Motor neuron (in vitro differentiated cells): ENCODE measurements at regions not wholly inside any gene's neighbourhood (a gene's known extent, or its start where the extent isn't known, plus 50 kb on each side); places are given as distances from the start of the nearest gene placed in this dataset.
"Not testable (repeated sequence)": the region's sequence is repeated elsewhere in the genome, so short reads cannot be mapped to it uniquely, and the experiment has no call there.

Source experiments
- ATAC-seq, 8 experiments: fragments of 200-7000 bp; cut with Tn5 transposase; replicated peaks in 6 of 8; 2 replicates each; pipeline ENCODE4 v1.8.0; 2021; ENCODE audit warnings: mild to moderate bottlenecking in 8 of 8, moderate library complexity in 8 of 8
- H3K27ac ChIP-seq, 2 donors: fragments of 250-450 bp; sonication (Bioruptor Pico); 2 replicates each; pipeline ENCODE4 v1.9.0; 2021; ENCODE audit warnings: antibody characterized with exemption in 2 of 2, mild to moderate bottlenecking in 2 of 2, moderate library complexity in 1 of 2
- H3K4me1 ChIP-seq, 2 donors: fragments of 250-450 bp; sonication (Bioruptor Pico); replicated peaks in 1 of 2; 2 replicates each; pipeline ENCODE4 v1.6.1; 2021; ENCODE audit warnings: antibody characterized with exemption in 2 of 2, mild to moderate bottlenecking in 2 of 2, moderate library complexity in 1 of 2
- H3K4me3 ChIP-seq, 5 donors: fragments of 250-450 bp; sonication (Bioruptor Pico); 2 replicates each; pipeline ENCODE4 v1.9.0; 2021; ENCODE audit warnings: antibody characterized with exemption in 5 of 5, mild to moderate bottlenecking in 5 of 5, moderate library complexity in 4 of 5
- WGBS, 10 experiments: fragments of 450-650 bp; shearing (Covaris generic); methylation state at CpG; one replicate each; pipeline ENCODE4 v1.0.0; 2022; 5-methylcytosine and 5-hydroxymethylcytosine counted together
- in situ Hi-C, 9 experiments: fragments of 400-800 bp; cut with MboI; loops; one replicate each; pipeline ENCODE4 v1.15.0; 2021; ENCODE audit warnings: low sequenced_read_pairs in 9 of 9, low pct_unique_long_range_greater_than_20kb in 2 of 9; ENCODE audit not compliant: unreplicated experiment in 9 of 9

DNA sequence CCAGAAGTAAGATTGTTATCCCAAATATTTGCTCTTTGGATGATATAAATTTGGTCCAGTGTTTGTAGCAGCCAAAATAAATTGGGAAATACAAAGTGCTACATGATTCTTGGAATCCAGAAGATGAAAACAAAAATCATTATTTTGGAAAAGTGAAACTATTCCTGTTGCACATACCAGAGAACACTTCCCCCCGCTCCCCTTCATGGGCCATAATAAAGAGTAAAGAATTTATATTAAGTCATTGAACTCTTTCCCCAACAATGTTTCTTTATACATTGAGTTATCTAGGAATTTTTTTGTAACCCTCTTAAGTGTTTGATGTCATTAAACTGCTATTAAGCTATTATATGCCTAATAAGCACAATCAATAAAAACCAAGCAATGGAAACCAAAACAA lies 490.4 kb upstream of the HS3ST5 start:
- H3K27ac ChIP-seq = no peak overlapping the region
- WGBS, 10 experiments = 17 to 100% (median 67%) methylated on average over 1 of the region's 1 CpG; no CpG with 5 or more reads in 4 of the 10 experiments
- no peak overlapping the region for H3K4me3 ChIP-seq
- in situ Hi-C loops = no loop called here
- no peak for ATAC-seq
- peaks cover 0 to 23% of the 10 kb centered on the region in 2 donors for H3K4me1 ChIP-seq

DNA sequence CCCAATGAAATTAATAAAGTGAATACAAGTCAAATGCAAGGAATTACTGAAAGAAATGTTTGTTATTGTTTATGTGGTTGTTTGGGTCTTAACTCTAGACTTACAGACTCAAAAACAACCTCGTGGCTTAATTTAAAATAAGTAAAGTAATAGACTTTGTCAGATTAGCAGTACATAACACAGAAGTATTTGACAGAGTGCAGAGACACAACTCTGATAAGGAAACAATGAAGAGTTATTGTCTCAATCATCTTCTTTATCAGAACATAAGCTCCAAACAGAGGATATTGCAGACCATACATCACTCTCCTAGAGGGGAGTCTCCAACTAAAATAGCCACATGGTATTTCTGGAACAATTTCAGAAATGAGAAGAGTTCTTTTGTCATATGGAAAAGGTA lies 487.7 kb upstream of the HS3ST5 start:
- Histone ChIP-seq H3K4me1 (peaks cover 3 to 32% of the 10 kb centered on the region in 2 donors), H3K27ac (no peak overlapping the region), H3K4me3 (no peak overlapping the region)
- in situ Hi-C loops = no loop called here
- no peak for ATAC-seq
- 0 to 100% (median 43%) methylated on average over 1 of the region's 1 CpG; no CpG with 5 or more reads in 2 of the 10 experiments for WGBS, 10 experiments

DNA sequence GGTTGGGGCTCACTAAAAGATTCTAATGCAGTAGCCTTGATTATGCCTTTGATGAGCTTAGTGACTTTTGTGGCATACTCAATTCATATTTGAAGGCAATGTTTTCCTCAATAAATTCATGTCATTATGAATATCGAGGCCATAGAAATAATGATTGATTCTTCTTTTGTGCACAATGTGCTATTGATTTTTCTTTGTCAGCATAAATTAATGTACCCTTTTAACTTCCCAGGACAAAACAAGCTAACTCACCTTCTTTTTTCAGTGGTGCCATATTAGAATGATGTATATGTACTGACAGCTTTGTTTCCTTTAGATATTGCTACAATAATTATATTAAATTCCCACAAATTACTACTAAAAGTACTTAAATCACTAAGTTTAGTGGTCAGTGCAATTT lies 484.3 kb upstream of the HS3ST5 start:
- no peak overlapping the region for H3K4me3 ChIP-seq
- ATAC-seq = peak in 3 of 8 experiments; percentile 32 to 49 (median 46)
- in situ Hi-C loops = no loop called here

DNA sequence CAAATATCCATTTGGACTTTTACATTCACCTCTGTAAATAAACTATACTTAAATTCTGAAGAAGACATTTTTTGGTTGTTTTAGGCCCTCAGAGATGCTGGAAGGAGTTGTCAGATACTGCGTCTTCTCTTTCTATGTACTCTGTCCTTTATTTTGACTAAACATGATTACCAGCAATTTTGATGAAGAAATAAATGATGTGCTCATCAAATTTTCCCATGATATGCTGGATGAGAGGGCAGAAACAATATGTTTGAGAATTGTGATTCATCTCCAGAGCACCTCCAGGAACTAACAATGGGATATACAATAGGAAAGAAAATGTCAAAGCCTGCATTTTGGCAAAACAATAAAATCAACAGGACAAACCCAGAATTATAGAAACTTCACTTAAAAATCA lies 481.6 kb upstream of the HS3ST5 start:
- H3K4me3 ChIP-seq = no peak overlapping the region
- 25 to 100% (median 90%) methylated on average over 1 of the region's 1 CpG for WGBS, 10 experiments
- no peak for ATAC-seq
- H3K4me1 ChIP-seq = peaks cover 3 to 16% of the 10 kb centered on the region in 2 donors
- no peak overlapping the region for H3K27ac ChIP-seq
- in situ Hi-C loops = no loop called here

More for the DNA sequence above, 484.3 kb upstream of the HS3ST5 start:
- Histone ChIP-seq H3K4me1 (peaks cover 3 to 32% of the 10 kb centered on the region in 2 donors), H3K27ac (no peak overlapping the region)
- WGBS, 10 experiments = 0 to 100% (median 38%) methylated on average over 1 of the region's 1 CpG; no CpG with 5 or more reads in 1 of the 10 experiments

DNA sequence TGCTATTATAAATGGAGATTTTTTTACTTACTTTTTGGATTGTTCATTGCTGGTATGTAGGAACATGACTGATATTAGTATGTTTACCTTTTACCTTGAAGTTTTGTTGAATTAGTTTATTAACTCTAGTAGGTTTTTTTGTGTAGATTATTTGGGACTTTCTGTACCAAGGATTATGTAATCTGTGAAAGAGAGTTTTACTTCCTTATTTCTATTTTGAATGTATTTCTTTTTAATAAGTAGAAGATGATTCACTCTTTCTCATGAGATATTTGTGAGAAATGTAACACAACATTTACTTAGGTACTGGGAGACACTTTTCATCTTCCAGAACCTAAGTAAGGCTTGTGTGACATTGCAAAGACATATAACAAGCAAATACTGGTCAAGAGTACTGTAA lies 473.9 kb upstream of the HS3ST5 start:
- Histone ChIP-seq H3K4me3 (no peak overlapping the region), H3K27ac (no peak overlapping the region), H3K4me1 (no peaks in the 10 kb centered on the region)
- in situ Hi-C loops = no loop called here
- ATAC-seq = no peak

DNA sequence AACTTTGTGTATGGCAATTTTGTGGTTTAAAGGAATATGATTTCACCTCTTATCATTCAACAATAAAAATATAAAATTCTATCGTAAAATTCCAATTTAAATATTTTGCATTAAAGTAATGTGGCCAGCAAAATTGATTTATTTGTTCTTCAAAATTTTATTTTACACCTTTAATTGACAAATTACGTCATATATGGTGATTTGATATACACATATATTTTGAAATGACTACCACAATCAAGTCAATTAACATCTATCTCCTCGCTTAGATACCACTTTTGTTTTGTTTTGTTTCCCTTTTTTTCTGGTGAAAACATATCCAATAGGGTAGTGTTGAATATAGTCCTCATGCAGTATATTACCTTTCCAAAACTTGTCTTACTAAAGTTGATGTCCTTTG lies 467.6 kb upstream of the HS3ST5 start:
- ATAC-seq = no peak
- H3K27ac ChIP-seq = no peak overlapping the region
- H3K4me1 ChIP-seq = no peaks in the 10 kb centered on the region
- 8 to 100% (median 91%) methylated on average over 2 to 3 of the region's 3 CpGs for WGBS, 10 experiments
- in situ Hi-C loops = no loop called here
- no peak overlapping the region for H3K4me3 ChIP-seq

DNA sequence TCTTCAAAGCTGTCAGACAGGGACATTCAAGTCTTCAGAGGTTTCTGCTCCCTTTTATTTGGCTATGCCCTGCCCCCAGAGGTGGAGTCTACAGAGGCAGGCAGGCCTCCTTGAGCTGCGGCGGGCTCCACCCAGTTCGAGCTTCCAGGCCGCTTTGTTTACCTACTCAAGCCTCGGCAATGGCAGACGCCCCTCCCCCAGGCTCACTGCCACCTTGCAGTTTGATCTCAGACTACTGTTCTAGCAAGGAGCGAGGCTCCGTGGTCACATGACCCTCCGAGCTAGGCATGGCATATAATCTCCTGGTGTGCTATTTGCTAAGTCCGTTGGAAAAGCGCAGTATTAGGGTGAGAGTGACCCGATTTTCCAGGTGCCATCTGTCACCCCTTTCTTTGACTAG lies 462.6 kb upstream of the HS3ST5 start:
- WGBS, 10 experiments = 92 to 100% methylated on average over 2 to 4 of the region's 12 CpGs; no CpG with 5 or more reads in 8 of the 10 experiments
- H3K4me1 ChIP-seq, H3K27ac ChIP-seq, ATAC-seq, in situ Hi-C loops, H3K4me3 ChIP-seq: not testable (repeated sequence)

DNA sequence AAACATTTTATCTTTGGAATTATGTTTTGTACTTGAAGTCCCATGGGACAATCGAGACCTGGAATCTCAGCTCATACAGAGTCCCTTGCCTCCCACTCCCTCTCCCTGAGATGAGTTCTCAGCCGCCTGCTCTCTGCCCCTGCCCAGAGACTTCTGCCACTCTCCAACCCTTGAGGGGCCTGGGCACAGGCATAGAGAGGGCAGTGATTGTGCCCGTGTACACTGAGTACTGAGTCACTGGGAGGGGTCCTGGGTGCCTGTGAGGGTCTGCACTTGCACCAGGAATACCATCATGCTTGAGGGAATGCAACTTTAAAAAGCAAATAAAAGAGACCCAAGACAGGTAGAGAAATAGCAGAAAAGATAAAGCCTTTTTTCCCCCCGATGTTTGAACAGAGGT lies 453.8 kb upstream of the HS3ST5 start:
- no peak for ATAC-seq
- WGBS, 10 experiments = 0 to 100% (median 86%) methylated on average over 1 to 2 of the region's 4 CpGs; no CpG with 5 or more reads in 1 of the 10 experiments
- in situ Hi-C loops = no loop called here
- peaks cover 18 to 20% of the 10 kb centered on the region in 2 donors for H3K4me1 ChIP-seq
- no peak overlapping the region for H3K27ac ChIP-seq
- H3K4me3 ChIP-seq = no peak overlapping the region

DNA sequence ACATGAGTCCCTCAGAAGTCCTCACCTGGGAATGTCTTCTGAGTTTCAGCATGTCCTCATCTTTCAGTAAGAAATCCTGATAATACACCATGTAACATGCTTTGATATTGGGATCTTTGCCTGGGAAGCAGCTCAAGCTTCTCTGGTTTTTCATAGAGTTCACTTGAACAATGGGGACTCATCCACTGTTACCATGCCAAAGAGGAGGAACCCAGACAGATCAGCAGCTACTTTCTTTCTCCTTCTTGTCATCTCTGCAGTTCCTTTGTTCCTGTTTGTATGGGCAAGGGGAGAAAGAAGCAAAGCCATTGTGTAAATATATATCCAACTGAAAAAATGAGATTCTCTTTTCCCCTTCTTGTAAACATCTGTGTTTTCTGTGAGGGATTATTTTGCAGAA lies 450.6 kb upstream of the HS3ST5 start:
- in situ Hi-C loops = no loop called here
- H3K4me1 ChIP-seq = peaks cover 12 to 18% of the 10 kb centered on the region in 2 donors
- ATAC-seq = peak in 4 of 8 experiments; percentile 28 to 95 (median 57)
- H3K4me3 ChIP-seq = no peak overlapping the region
- no peak overlapping the region for H3K27ac ChIP-seq

DNA sequence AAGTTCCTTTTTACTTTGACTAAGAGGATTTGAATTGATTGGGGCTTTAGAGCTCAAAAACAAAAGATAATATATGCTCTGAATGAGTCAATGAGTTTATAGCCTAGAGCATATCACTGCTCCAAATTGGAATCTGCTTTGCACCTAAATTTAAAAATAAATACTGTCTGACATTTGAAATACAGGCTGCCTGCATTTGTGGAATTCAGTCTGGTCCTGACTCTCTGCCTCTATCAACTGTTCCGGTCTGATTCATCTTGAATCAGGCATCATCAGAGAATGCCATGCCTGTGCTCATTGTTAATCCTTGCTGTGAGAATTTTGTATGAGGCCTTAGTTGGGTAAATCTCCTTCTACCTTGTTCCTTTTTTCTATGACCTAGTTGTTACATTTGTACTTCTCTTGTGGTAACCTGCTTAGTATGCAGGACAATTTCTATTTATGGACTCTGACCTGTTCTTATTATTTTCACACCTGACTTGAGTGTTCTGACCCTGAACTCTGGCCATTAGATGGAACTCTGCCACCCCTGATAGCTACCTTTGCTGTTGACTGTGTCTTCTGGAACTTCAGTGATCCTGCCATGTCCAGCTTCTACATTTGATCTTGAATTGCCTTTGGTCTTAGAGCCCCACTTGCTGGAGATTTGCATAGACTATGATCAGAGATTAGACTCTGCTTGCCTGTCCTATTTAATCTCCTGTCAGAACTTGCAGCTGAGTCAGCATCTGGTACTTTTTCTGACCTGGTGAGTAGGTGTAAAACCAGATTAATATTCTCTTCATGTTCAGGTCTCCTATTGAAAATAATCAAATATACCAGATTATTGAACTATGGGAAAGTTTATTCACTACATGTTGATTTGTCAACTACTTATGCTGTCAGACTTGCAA lies 442.7 kb upstream of the HS3ST5 start:
- 33 to 100% (median 90%) methylated on average over 1 of the region's 1 CpG; no CpG with 5 or more reads in 3 of the 10 experiments for WGBS, 10 experiments
- in situ Hi-C loops = no loop called here
- no peak for ATAC-seq
- no peaks in the 10 kb centered on the region for H3K4me1 ChIP-seq
- no peak overlapping the region for H3K27ac ChIP-seq
- no peak overlapping the region for H3K4me3 ChIP-seq

DNA sequence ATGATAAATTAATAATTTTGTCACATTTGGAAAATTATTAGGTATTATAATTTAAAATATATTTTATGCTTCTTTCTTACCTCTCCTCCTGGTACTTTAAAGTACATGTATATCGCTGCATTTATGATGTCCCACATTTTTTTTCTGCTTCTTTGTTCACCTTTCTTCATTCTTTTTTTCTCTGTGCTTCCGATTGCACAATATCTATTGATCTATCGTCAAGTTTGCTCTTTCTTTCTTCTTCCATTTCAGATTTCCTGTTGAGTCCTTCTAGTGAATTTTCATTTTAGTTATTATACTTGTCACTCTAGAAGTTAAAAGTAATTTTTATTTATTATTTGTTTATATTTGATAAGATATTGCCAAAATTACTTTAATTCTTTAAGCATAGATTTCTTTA lies 441.0 kb upstream of the HS3ST5 start:
- WGBS, 10 experiments = 0 to 87% (median 50%) methylated on average over 3 of the region's 3 CpGs
- Histone ChIP-seq H3K4me1 (no peaks in the 10 kb centered on the region), H3K4me3 (no peak overlapping the region), H3K27ac (no peak overlapping the region)
- no peak for ATAC-seq
- in situ Hi-C loops = no loop called here

DNA sequence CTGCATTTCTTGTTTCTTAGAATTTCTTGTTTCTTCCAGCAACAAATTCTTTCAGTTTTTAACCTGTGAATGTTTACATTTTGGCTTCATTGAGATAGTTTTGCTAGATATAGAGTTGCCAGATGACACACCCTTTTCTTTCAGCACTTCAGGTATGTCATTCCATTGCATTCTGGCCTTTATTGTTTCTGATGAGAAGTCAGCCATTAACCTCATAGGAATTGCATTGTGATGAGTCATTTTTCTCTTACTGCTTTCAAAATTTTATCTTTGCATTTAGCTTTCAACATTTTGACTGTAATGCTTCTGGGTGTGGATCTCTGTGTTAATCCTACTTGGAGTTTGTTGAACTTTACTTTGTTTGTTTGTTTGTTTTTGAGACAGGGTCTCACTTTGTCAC lies 440.3 kb upstream of the HS3ST5 start:
- no peak for ATAC-seq
- no peak overlapping the region for H3K4me3 ChIP-seq
- no peak overlapping the region for H3K27ac ChIP-seq
- in situ Hi-C loops = no loop called here
- H3K4me1 ChIP-seq = no peaks in the 10 kb centered on the region

DNA sequence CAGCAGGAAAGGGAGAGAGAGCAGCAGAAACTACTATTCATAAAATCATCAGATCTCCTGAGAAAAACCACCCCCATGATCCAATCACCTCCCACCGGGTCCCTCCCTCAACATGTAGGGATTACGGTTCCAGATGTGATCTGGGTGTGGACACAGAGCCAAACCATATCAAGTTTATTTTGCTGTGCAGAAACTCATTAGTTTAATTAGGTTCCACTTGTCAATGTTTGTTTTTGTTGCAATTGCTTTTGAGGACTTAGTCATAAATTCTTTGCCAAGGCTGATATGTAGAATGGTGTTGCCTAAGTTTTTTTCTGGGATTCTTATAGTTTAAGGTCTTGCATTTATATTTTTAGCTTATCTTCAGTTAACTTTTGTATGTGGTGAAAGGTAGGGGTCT lies 422.0 kb upstream of the HS3ST5 start:
- in situ Hi-C loops = loop anchor here in 1 of 9 experiments (25.0 kb wide), 1 partner anchor 1122 kb away; no protein-coding TSS in a partner anchor
- no peak for ATAC-seq
- WGBS, 10 experiments = 0 to 100% (median 80%) methylated on average over 1 to 2 of the region's 2 CpGs; no CpG with 5 or more reads in 5 of the 10 experiments
- peaks cover 7 to 8% of the 10 kb centered on the region in 2 donors for H3K4me1 ChIP-seq
- no peak overlapping the region for H3K27ac ChIP-seq
- H3K4me3 ChIP-seq = no peak overlapping the region

DNA sequence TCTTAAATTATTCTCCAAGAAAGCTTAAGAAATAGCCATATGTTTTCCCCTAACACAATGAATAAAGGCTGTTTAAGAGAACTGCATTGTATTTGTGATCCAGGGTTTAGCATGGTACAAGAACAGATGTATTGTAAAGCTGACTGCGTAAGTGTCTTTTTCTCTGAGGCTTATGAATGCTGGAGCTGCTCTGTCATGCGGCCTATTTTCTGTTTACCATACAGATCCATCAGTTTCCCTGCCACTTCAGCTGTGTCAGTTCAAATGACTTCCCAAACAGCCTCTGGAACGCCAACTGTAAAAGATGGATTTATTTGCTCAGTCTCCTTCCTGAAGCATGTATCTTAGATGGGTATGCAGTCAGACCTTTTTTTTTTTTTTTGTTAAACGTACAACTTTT lies 419.3 kb upstream of the HS3ST5 start:
- in situ Hi-C loops = loop anchor here in 1 of 9 experiments (25.0 kb wide), 1 partner anchor 1125 kb away; no protein-coding TSS in a partner anchor
- H3K4me1 ChIP-seq = peaks cover 7 to 8% of the 10 kb centered on the region in 2 donors
- no peak overlapping the region for H3K4me3 ChIP-seq
- WGBS, 10 experiments = 0 to 60% (median 30%) methylated on average over 1 to 4 of the region's 4 CpGs; no CpG with 5 or more reads in 3 of the 10 experiments
- ATAC-seq = peak in 5 of 8 experiments; percentile 67 to 99 (median 95)
- H3K27ac ChIP-seq = no peak overlapping the region
